ENCODE measurements at regions not wholly inside any gene's neighbourhood (a gene's known extent, or its start where the extent isn't known, plus 50 kb on each side); places are given as distances from the start of the nearest gene placed in this dataset.

GRCh38 chr4:111633663-111634266 is 511.5 kb upstream of the FAM241A start:
- TF ChIP-seq CTCF (IDR thresholded peaks at IDR 0.05; ENCODE audit: insufficient read depth, low read length, poor library complexity, severe bottlenecking), result no peak
- no peak for TF ChIP-seq EZH2phosphoT487 (conservative IDR thresholded peaks at IDR 0.05; ENCODE audit: low read length)
